ENCODE measurements at regions not wholly inside any gene's neighbourhood (a gene's known extent, or its start where the extent isn't known, plus 50 kb on each side); places are given as distances from the start of the nearest gene placed in this dataset.

DNA sequence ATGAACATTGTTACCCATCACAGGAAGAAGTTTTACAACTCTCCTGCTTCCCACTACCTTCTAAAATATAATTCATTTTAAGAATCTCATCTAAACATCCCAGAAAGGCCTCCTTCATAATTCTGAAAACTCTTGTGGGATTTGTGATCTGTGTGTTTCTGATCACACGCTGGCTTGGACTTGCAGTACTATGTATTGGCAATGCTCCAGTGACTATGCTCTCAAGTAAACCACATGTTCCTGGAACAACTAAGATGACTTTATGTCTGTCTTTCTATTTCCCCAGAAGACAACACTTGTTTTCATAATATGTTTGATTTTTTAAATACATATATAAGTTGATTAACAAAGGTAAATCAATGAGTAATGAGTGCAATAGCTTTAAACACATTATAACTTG is 376.6 kb upstream of the NETO1 start:
- Mint-ChIP-seq H3K9me3 (peaks cover 9% of the 10 kb centered on the region), H3K36me3 (ENCODE audit: low read depth) (no peaks in the 10 kb centered on the region), H3K27ac (no peak overlapping the region), H3K4me3 (no peak overlapping the region), H3K27me3 (no peaks in the 10 kb centered on the region), H3K4me1 (ENCODE audit: low read depth) (no peaks in the 10 kb centered on the region)
- intact Hi-C loops (cut with micrococcal nuclease) = no loop called here

DNA sequence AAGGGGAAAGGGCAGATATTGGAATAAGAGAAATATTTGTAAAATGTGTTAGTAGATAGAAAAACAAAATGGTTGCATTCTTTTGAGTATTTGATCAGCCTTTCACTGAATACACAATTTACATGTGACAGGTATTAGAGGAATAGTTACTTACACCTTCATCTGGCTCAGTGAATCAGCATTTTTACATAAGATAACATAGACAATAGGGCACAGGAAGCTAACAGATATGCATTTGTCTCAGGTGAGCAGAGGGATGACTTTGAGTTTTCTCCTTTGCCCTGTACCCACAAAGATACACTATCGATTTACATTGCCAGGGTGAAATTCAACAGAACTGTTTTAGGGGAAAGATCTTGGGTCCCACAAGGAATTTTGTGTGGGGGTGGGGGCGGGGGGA is 373.1 kb upstream of the NETO1 start:
- H3K36me3 Mint-ChIP-seq (ENCODE audit: low read depth) = no peaks in the 10 kb centered on the region
- intact Hi-C loops (cut with micrococcal nuclease) = no loop called here
- H3K4me1 Mint-ChIP-seq (ENCODE audit: low read depth) = no peaks in the 10 kb centered on the region
- H3K27ac Mint-ChIP-seq = no peak overlapping the region
- no peaks in the 10 kb centered on the region for H3K27me3 Mint-ChIP-seq
- no peak overlapping the region for H3K4me3 Mint-ChIP-seq
- H3K9me3 Mint-ChIP-seq = peaks cover 9% of the 10 kb centered on the region

DNA sequence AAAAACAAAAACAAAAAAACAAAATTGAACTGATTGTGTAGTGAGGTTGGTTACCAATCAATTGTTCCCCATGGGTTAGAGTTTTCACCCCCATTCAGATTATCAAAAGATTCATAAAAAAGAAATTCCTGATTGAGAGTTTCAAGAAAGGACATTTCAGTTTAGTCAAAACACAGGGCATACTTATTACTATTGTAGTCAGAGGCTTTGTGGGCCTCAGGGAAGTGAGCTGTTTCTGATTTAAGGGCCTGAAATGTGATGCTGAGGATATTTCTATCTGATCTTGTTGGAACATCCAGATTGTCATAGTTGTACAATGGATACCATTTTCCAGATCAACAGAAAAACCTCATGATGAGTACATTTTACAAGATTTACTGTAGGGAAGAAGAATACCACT is 368.1 kb upstream of the NETO1 start:
- no peaks in the 10 kb centered on the region for H3K36me3 Mint-ChIP-seq (ENCODE audit: low read depth)
- no peak overlapping the region for H3K4me3 Mint-ChIP-seq
- intact Hi-C loops (cut with micrococcal nuclease) = no loop called here
- H3K9me3 Mint-ChIP-seq = no peaks in the 10 kb centered on the region
- H3K27ac Mint-ChIP-seq = no peak overlapping the region
- no peaks in the 10 kb centered on the region for H3K4me1 Mint-ChIP-seq (ENCODE audit: low read depth)
- no peaks in the 10 kb centered on the region for H3K27me3 Mint-ChIP-seq

DNA sequence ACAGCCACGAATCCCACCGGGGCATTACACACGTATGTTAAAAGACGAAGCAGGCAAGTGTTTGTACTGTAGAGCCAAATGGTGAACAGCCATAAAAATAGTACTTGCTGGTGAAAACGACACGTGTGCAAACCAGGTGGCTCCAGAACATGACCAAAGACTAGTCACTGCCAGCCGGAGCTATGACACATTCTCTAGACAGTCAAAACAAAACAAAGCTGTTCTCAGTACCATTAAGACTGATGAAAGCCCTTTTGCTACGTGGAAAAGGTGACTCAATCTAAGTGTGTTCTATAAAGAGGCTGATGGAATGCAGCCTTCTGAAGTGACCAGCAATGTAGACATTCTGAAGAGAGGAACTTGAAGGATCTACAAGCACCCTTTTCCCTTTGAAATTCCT is 367.7 kb upstream of the NETO1 start:
- no peaks in the 10 kb centered on the region for H3K36me3 Mint-ChIP-seq (ENCODE audit: low read depth)
- H3K4me1 Mint-ChIP-seq (ENCODE audit: low read depth) = no peaks in the 10 kb centered on the region
- no peak overlapping the region for H3K27ac Mint-ChIP-seq
- no peaks in the 10 kb centered on the region for H3K9me3 Mint-ChIP-seq
- H3K4me3 Mint-ChIP-seq = no peak overlapping the region
- no peaks in the 10 kb centered on the region for H3K27me3 Mint-ChIP-seq
- intact Hi-C loops (cut with micrococcal nuclease) = no loop called here

DNA sequence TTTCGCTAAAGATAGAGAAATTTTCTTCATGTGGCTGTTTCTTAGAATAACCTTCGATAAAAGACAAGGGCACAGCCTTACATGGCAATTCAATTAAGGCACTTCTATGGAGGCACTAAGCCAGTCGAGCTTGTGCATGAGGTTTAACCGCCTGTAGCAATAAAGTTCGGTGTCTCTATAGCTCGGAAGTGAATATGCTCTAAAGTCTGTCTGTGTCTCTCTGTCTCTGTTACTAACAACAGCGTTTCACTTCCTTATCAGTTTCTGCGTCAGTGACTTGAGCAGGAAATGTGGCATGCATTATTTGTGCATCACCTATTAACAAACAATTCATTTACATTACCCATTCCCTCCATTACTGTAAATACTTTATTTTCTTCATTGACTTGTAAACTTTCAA is 365.1 kb upstream of the NETO1 start:
- Mint-ChIP-seq H3K27me3 (no peaks in the 10 kb centered on the region), H3K9me3 (no peaks in the 10 kb centered on the region), H3K4me1 (ENCODE audit: low read depth) (no peaks in the 10 kb centered on the region), H3K36me3 (ENCODE audit: low read depth) (no peaks in the 10 kb centered on the region), H3K4me3 (no peak overlapping the region), H3K27ac (no peak overlapping the region)
- intact Hi-C loops (cut with micrococcal nuclease) = no loop called here

DNA sequence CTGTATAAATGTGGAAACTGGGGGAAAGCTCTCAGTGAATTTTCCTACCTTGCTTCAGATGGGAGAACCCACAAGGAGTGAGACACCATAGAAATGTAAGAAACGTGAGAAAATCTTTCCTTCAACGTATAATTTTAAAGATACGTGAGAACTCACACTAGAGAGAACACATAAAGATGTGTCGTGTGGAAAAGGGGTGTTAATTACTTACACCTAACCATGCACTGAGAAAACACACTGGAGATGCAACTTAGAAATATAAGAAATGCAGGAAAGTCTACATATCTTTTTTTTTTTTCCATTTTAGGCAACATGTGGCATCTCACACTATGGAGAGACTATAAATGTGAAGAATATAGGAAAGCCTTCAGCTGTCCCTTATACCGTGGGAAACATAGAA is 352.9 kb upstream of the NETO1 start:
- no peaks in the 10 kb centered on the region for H3K27me3 Mint-ChIP-seq
- no peak overlapping the region for H3K27ac Mint-ChIP-seq
- intact Hi-C loops (cut with micrococcal nuclease) = no loop called here
- H3K36me3 Mint-ChIP-seq (ENCODE audit: low read depth) = no peaks in the 10 kb centered on the region
- peaks cover 28% of the 10 kb centered on the region for H3K9me3 Mint-ChIP-seq
- no peak overlapping the region for H3K4me3 Mint-ChIP-seq
- no peaks in the 10 kb centered on the region for H3K4me1 Mint-ChIP-seq (ENCODE audit: low read depth)

DNA sequence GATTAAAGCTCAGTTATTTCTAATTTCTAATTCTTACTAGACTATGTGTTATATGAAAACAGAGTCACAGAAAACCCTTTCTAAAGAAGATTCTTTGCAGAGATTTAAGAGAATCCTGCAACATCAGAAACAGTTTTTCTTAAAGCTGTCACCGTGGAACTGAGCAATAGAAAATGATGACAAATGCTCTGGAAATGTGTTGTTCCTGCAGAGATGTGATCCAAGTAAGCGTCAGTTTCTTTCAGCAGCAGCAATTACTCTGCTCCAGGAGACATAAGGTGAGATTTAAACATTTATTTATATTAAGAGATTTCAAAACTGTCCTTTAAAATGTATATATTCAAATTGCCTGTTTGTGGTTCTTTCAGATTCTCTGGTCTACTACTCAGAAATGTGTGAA is 350.5 kb upstream of the NETO1 start:
- no peaks in the 10 kb centered on the region for H3K27me3 Mint-ChIP-seq
- H3K9me3 Mint-ChIP-seq = peaks cover 28% of the 10 kb centered on the region
- H3K4me3 Mint-ChIP-seq = no peak overlapping the region

DNA sequence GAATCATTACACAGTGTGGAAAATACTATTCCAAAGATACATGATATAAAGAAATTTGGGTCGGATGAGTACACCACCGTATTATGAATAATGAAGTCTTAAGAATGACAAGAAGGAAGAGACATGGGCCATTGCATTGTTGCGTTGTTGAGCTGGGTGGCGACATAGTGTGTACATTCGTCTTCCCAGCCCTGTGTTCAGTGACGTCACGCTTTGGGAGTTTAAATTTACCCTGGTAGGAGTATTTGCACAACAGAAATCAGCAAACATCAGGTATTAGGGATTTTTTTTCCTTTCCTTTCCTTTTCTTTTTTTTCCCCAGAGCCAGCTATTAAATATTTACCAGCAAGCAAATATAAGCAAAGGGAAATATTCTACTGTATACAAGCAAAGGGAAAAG is 347.2 kb upstream of the NETO1 start:
- no peaks in the 10 kb centered on the region for H3K4me1 Mint-ChIP-seq (ENCODE audit: low read depth)
- no peaks in the 10 kb centered on the region for H3K27me3 Mint-ChIP-seq
- no peaks in the 10 kb centered on the region for H3K36me3 Mint-ChIP-seq (ENCODE audit: low read depth)
- intact Hi-C loops (cut with micrococcal nuclease) = no loop called here
- no peak overlapping the region for H3K27ac Mint-ChIP-seq
- no peak overlapping the region for H3K4me3 Mint-ChIP-seq
- peaks cover 15% of the 10 kb centered on the region for H3K9me3 Mint-ChIP-seq

More for the DNA sequence above, 350.5 kb upstream of the NETO1 start:
- intact Hi-C loops (cut with micrococcal nuclease) = no loop called here
- H3K36me3 Mint-ChIP-seq (ENCODE audit: low read depth) = no peaks in the 10 kb centered on the region
- H3K27ac Mint-ChIP-seq = no peak overlapping the region
- H3K4me1 Mint-ChIP-seq (ENCODE audit: low read depth) = no peaks in the 10 kb centered on the region

DNA sequence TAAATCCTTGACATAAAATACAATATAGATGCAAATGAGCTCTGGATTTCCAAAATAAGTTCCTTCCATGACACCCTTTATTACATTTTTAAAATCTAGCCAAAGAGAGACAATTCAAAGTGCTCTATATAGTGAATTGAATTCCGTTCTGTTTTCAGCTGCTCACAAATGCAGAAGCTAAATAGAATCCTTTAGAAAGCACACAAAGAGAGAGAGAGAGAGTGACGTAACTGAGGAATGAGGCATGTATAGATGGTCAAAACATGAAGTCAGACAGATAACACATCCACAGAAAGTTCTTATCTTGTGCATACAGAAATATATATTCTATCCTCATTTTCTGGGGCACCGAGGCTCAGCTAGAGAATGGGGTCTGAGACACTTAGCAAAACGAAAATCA is 344.7 kb upstream of the NETO1 start:
- intact Hi-C loops (cut with micrococcal nuclease) = no loop called here
- Mint-ChIP-seq H3K27ac (no peak overlapping the region), H3K27me3 (no peaks in the 10 kb centered on the region), H3K9me3 (peaks cover 17% of the 10 kb centered on the region), H3K4me1 (ENCODE audit: low read depth) (no peaks in the 10 kb centered on the region), H3K4me3 (no peak overlapping the region), H3K36me3 (ENCODE audit: low read depth) (no peaks in the 10 kb centered on the region)

DNA sequence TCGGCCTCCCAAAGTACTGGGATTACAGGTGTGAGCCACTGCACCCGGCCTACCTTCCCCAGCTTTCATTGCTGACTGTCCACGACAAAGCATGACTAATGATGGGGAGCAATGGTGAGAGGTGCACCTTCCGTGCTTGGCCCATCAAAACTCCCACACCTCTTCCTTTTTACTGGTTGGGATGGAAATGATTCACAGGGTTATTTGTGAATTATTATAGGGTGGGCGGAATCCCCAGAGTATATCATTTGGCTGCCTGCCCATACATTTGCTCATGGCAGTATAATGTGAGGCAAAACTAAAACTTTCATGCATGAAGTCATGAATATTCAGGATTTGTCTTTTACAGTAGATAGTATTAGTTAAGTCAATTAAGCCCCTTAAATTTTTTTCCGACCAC is 334.2 kb upstream of the NETO1 start:
- Mint-ChIP-seq H3K9me3 (no peaks in the 10 kb centered on the region), H3K4me1 (ENCODE audit: low read depth) (no peaks in the 10 kb centered on the region), H3K4me3 (no peak overlapping the region)

DNA sequence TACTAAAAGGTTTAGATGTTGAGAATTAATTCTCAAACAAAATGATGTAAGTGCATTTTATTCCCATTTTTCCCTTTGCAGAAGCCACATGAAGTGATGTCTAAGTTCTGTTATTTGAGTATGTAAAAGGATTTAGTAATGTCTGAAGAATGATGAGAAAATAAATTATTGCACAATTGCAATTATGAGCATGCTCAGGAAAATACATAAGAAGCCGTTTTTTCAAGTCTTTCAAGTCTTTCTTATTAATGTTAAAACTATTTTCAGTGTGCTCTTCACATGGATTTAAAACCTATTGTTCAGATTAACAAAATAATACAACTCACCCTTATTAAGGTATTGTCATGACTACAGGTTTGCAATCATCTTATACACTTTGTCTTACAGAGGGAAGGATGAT is 331.4 kb upstream of the NETO1 start:
- H3K36me3 Mint-ChIP-seq (ENCODE audit: low read depth) = no peaks in the 10 kb centered on the region
- intact Hi-C loops (cut with micrococcal nuclease) = no loop called here
- no peak overlapping the region for H3K27ac Mint-ChIP-seq
- H3K4me1 Mint-ChIP-seq (ENCODE audit: low read depth) = no peaks in the 10 kb centered on the region
- no peak overlapping the region for H3K4me3 Mint-ChIP-seq
- H3K9me3 Mint-ChIP-seq = no peaks in the 10 kb centered on the region
- no peaks in the 10 kb centered on the region for H3K27me3 Mint-ChIP-seq

More for the DNA sequence above, 334.2 kb upstream of the NETO1 start:
- Mint-ChIP-seq H3K36me3 (ENCODE audit: low read depth) (no peaks in the 10 kb centered on the region), H3K27ac (no peak overlapping the region), H3K27me3 (no peaks in the 10 kb centered on the region)
- intact Hi-C loops (cut with micrococcal nuclease) = no loop called here

DNA sequence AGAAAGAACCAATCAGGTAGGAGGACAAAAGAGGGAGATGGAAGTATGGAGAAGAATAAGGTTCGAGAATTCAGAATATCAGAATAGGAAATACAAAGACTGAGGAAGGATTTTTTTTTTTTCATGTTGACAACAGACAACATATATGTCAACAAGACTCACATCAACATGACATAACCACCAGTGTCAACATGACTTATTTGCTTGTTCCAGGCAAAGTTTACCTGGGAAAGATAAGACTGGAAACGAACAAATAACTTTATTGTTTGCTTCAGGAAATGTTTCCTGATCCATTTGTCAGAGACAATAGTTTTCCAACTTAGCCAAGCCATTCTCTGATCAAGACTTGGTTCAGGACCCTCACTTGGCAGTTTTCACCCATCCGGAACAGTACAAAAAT is 321.9 kb upstream of the NETO1 start:
- H3K9me3 Mint-ChIP-seq = peaks cover 12% of the 10 kb centered on the region
- no peaks in the 10 kb centered on the region for H3K27me3 Mint-ChIP-seq
- no peak overlapping the region for H3K27ac Mint-ChIP-seq
- no peaks in the 10 kb centered on the region for H3K4me1 Mint-ChIP-seq (ENCODE audit: low read depth)
- intact Hi-C loops (cut with micrococcal nuclease) = no loop called here
- H3K36me3 Mint-ChIP-seq (ENCODE audit: low read depth) = no peaks in the 10 kb centered on the region
- no peak overlapping the region for H3K4me3 Mint-ChIP-seq

DNA sequence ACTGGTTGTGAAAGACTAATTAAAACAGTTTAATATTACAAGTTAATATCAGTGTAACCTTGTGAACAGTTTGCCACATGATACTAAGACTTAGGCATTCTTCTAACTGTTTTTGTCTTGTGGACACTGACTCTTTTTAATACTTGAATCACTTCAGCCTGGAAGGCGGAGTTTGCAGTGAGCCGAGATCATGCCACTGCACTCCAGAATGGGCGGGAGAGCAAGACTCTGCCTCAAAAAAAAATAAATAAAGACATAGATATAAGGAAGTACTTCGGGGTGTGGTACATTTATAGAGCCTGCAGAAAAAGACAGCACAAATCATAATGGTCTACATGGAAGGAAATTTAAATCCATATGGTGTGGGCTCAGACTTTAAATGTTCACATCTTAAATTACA is 300.4 kb upstream of the NETO1 start:
- Mint-ChIP-seq H3K27me3 (no peaks in the 10 kb centered on the region), H3K36me3 (ENCODE audit: low read depth) (no peaks in the 10 kb centered on the region), H3K4me1 (ENCODE audit: low read depth) (no peaks in the 10 kb centered on the region), H3K27ac (no peak overlapping the region), H3K4me3 (no peak overlapping the region), H3K9me3 (no peaks in the 10 kb centered on the region)
- intact Hi-C loops (cut with micrococcal nuclease) = no loop called here

DNA sequence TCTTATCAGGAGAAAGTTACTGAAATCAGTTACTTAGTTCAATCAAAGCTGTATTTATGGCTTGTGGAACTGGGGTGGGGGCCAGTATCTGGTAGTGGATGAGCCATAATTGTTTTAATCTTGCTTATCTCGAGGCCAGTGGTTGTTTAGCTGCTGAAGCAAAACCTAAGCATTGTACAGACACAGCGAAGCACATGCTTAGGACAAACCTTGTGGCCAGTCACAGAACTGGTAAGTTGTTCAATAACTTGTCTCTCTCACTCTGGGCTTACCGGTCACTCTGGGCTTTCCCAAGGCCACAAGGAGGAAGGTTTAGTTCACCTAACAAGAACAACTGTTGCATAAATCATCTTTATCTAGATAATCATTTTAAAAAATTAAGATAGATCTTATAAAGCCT is 296.6 kb upstream of the NETO1 start:
- no peaks in the 10 kb centered on the region for H3K4me1 Mint-ChIP-seq (ENCODE audit: low read depth)
- no peak overlapping the region for H3K4me3 Mint-ChIP-seq
- no peaks in the 10 kb centered on the region for H3K36me3 Mint-ChIP-seq (ENCODE audit: low read depth)
- no peaks in the 10 kb centered on the region for H3K27me3 Mint-ChIP-seq
- H3K9me3 Mint-ChIP-seq = no peaks in the 10 kb centered on the region
- intact Hi-C loops (cut with micrococcal nuclease) = no loop called here
- no peak overlapping the region for H3K27ac Mint-ChIP-seq

DNA sequence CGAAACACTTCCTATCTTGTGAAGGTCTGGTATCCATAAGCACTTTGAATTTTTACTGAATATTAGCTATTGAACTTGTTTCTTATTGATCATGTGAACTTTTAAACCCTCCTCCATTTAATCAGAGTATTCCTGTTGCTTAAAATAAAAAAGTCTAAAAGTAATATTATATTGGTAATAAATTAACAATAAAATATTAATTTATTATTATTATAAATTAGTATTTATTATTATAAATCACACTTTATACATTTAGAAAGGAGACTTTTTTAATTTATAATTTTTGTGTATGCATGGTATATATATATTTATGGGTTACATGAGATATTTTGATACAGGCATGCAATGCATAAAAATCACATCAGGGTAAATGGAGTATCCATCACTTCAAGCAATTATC is 295.4 kb upstream of the NETO1 start:
- intact Hi-C loops (cut with micrococcal nuclease) = no loop called here
- Mint-ChIP-seq H3K4me1 (ENCODE audit: low read depth) (no peaks in the 10 kb centered on the region), H3K27ac (no peak overlapping the region), H3K9me3 (no peaks in the 10 kb centered on the region), H3K36me3 (ENCODE audit: low read depth) (no peaks in the 10 kb centered on the region), H3K4me3 (no peak overlapping the region), H3K27me3 (no peaks in the 10 kb centered on the region)

DNA sequence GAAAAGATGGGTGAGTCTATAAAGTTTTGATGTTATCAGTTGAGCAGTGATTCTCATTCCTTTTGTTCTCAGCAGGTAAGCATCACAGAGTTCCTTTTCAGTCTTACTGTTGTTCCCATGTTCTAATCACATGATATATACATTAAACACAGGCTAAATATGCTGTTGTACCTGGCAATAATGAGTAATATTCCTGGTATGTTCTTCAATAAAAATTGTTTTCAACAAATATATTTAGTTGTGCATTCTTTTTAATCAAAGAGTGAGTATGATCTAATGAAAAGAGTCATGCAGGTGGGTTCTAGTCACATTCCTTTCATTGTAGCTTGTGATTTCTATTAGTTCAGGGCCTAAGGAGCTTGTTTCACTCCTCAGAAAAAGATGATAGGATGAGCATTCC is 288.3 kb upstream of the NETO1 start:
- intact Hi-C loops (cut with micrococcal nuclease) = no loop called here
- no peaks in the 10 kb centered on the region for H3K36me3 Mint-ChIP-seq (ENCODE audit: low read depth)
- no peak overlapping the region for H3K4me3 Mint-ChIP-seq
- no peaks in the 10 kb centered on the region for H3K9me3 Mint-ChIP-seq
- H3K4me1 Mint-ChIP-seq (ENCODE audit: low read depth) = no peaks in the 10 kb centered on the region
- H3K27me3 Mint-ChIP-seq = no peaks in the 10 kb centered on the region
- no peak overlapping the region for H3K27ac Mint-ChIP-seq

All from dendritic cell treated with granulocyte-macrophage colony-stimulating factor and Interleukin-4, amounts not matched to agents 40 ng/mL and 50 ng/mL, for 4 days (primary cell).